ENCODE measurements at regions not wholly inside any gene's neighbourhood (a gene's known extent, or its start where the extent isn't known, plus 50 kb on each side); places are given as distances from the start of the nearest gene placed in this dataset.

DNA sequence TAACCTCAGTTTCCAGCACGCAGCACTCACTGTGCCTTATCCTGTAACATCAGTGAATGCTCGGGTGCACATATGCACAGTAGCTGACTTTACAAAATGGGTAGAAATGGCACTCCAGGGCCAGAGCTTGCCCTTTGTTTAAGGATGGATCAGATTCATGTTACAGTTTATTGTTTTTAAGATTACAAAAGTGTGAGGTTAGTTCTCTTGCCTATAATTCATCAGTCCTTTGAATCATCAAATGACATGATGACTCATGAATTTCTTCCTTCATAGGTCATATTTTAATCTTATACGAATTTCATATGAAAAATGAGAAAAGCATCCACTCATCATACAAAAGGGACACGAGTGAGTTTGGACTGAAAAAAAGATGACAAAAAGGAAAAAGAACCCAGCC, 545.3 kb downstream of the GBE1 start:
- H3K27ac ChIP-seq (ENCODE audit: extremely low read depth, low read depth, low read length): no peak overlapping the region
- POLR2A ChIA-PET: no interaction called here

DNA sequence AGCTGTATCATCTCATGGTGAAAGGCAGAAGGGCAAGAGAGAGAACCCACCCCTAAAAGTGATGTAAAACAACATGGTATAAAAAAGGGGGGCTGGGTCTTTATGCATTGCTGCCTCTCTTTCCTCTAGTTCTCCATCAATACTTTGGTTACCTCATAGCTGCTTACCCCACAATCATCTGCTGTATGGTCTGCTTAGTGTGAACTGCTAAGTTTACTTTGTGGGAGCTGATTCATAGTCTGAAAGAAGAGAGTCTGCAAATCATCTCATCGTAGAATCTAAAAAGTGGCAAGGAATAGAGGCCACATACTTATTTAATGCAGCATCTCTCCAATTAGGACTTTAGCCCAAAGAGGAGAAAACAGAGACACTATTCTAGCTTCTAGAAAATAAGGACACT, 546.8 kb downstream of the GBE1 start:
- ChIA-PET CTCF (ENCODE audit: low intra/inter-chr PET ratio) (no interaction called here), POLR2A (no interaction called here)
- H3K9me3 ChIP-seq (replicated peaks; ENCODE audit: control insufficient read depth, insufficient read depth, low read depth, low read length): no peaks in the 10 kb centered on the region
- ATAC-seq (no peak), DNase-seq (ENCODE audit: extremely low read depth in 1 of 4, low spot score in 3 of 4) (no peak), FAIRE-seq (no peak)
- no peaks in the 10 kb centered on the region for H3K36me3 ChIP-seq (ENCODE audit: control insufficient read depth, insufficient read depth, low read length)
- no peaks in the 10 kb centered on the region for H3K79me2 ChIP-seq (ENCODE audit: control insufficient read depth, insufficient read depth, low read length)
- H3K4me1 ChIP-seq (replicated peaks in 1 of 2; ENCODE audit: control insufficient read depth in 2 of 2, insufficient read depth in 2 of 2, low read length in 2 of 2): no peaks in the 10 kb centered on the region
- H3K4me2 ChIP-seq (ENCODE audit: insufficient read depth, low read length): no peak overlapping the region
- no peaks in the 10 kb centered on the region for H3K9me1 ChIP-seq (ENCODE audit: control insufficient read depth, insufficient read depth, low read length)
- BruUV-seq (replicated peaks): no TSS peak
- intact Hi-C loops (cut with micrococcal nuclease) (no loop called here), in situ Hi-C loops (cut with MboI) (no loop called here)
- no peaks in the 10 kb centered on the region for H3K27me3 ChIP-seq (ENCODE audit: control insufficient read depth in 2 of 2, insufficient read depth in 2 of 2, low read length in 2 of 2)
- H3K9ac ChIP-seq (ENCODE audit: insufficient read depth in 1 of 2, low read depth in 2 of 2, low read length in 2 of 2): no peak overlapping the region
- H3K27ac ChIP-seq (ENCODE audit: extremely low read depth, low read depth, low read length): no peak overlapping the region
- H4K20me1 ChIP-seq (replicated peaks; ENCODE audit: control insufficient read depth, insufficient read depth, low read length): no peaks in the 10 kb centered on the region
- H2AFZ ChIP-seq (ENCODE audit: low read depth, low read length): no peak overlapping the region
- WGBS (ENCODE audit: insufficient coverage, low coverage, missing lambda C conversion rate): 0% methylated on average over 1 of the region's 1 CpG
- H3K4me3 ChIP-seq: no peak overlapping the region
- no peak for TF ChIP-seq GATA2 (CRISPR knock-in tag; IDR thresholded peaks at IDR 0.05)
- no peak for TF ChIP-seq ZNF274 (IDR thresholded peaks at IDR 0.05; ENCODE audit: borderline replicate concordance, low read depth, low read length)
- no peak for TF ChIP-seq YBX1 (IDR thresholded peaks at IDR 0.05)
- TF ChIP-seq, protein P1, sequence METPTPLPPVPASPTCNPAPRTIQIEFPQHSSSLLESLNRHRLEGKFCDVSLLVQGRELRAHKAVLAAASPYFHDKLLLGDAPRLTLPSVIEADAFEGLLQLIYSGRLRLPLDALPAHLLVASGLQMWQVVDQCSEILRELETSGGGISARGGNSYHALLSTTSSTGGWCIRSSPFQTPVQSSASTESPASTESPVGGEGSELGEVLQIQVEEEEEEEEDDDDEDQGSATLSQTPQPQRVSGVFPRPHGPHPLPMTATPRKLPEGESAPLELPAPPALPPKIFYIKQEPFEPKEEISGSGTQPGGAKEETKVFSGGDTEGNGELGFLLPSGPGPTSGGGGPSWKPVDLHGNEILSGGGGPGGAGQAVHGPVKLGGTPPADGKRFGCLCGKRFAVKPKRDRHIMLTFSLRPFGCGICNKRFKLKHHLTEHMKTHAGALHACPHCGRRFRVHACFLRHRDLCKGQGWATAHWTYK (CRISPR knock-in tag; IDR thresholded peaks at IDR 0.05): no peak
- TF ChIP-seq ZBTB17 (CRISPR knock-in tag; IDR thresholded peaks at IDR 0.05): no peak
- TF ChIP-seq DMBX1 (CRISPR knock-in tag; IDR thresholded peaks at IDR 0.05; ENCODE audit: borderline replicate concordance): no peak
- TF ChIP-seq RBM25 (IDR thresholded peaks at IDR 0.05; ENCODE audit: low read depth, low read length, severe bottlenecking): no peak
- TF ChIP-seq, protein P2, sequence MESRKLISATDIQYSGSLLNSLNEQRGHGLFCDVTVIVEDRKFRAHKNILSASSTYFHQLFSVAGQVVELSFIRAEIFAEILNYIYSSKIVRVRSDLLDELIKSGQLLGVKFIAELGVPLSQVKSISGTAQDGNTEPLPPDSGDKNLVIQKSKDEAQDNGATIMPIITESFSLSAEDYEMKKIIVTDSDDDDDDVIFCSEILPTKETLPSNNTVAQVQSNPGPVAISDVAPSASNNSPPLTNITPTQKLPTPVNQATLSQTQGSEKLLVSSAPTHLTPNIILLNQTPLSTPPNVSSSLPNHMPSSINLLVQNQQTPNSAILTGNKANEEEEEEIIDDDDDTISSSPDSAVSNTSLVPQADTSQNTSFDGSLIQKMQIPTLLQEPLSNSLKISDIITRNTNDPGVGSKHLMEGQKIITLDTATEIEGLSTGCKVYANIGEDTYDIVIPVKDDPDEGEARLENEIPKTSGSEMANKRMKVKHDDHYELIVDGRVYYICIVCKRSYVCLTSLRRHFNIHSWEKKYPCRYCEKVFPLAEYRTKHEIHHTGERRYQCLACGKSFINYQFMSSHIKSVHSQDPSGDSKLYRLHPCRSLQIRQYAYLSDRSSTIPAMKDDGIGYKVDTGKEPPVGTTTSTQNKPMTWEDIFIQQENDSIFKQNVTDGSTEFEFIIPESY (CRISPR knock-in tag; IDR thresholded peaks at IDR 0.05): no peak
- TF ChIP-seq RBM22 (IDR thresholded peaks at IDR 0.05; ENCODE audit: low read depth, low read length, poor library complexity, severe bottlenecking): no peak
- no peak for TF ChIP-seq ZNF444 (CRISPR knock-in tag; IDR thresholded peaks at IDR 0.05)
- no peak for TF ChIP-seq NCOA1 (IDR thresholded peaks at IDR 0.05; ENCODE audit: low read depth)
- TF ChIP-seq NR4A1 (CRISPR knock-in tag; IDR thresholded peaks at IDR 0.05): no peak
- TF ChIP-seq NR4A1 (tag; IDR thresholded peaks at IDR 0.05): no peak

More for the DNA sequence above, 545.3 kb downstream of the GBE1 start:
- no peak overlapping the region for H3K4me2 ChIP-seq (ENCODE audit: insufficient read depth, low read length)
- no TSS peak for BruUV-seq (replicated peaks)
- no peaks in the 10 kb centered on the region for H3K36me3 ChIP-seq (ENCODE audit: control insufficient read depth, insufficient read depth, low read length)
- no peaks in the 10 kb centered on the region for H3K79me2 ChIP-seq (ENCODE audit: control insufficient read depth, insufficient read depth, low read length)
- ATAC-seq: no peak
- in situ Hi-C loops (cut with MboI) (no loop called here), intact Hi-C loops (cut with micrococcal nuclease) (no loop called here)
- FAIRE-seq: no peak
- no peaks in the 10 kb centered on the region for H3K4me1 ChIP-seq (replicated peaks in 1 of 2; ENCODE audit: control insufficient read depth in 2 of 2, insufficient read depth in 2 of 2, low read length in 2 of 2)
- no peaks in the 10 kb centered on the region for H3K9me1 ChIP-seq (ENCODE audit: control insufficient read depth, insufficient read depth, low read length)
- DNase-seq (ENCODE audit: extremely low read depth in 1 of 4, low spot score in 3 of 4): no peak
- no peaks in the 10 kb centered on the region for H4K20me1 ChIP-seq (replicated peaks; ENCODE audit: control insufficient read depth, insufficient read depth, low read length)
- H3K4me3 ChIP-seq: no peak overlapping the region
- H3K9me3 ChIP-seq (replicated peaks; ENCODE audit: control insufficient read depth, insufficient read depth, low read depth, low read length): no peaks in the 10 kb centered on the region
- H3K27me3 ChIP-seq (ENCODE audit: control insufficient read depth in 2 of 2, insufficient read depth in 2 of 2, low read length in 2 of 2): no peaks in the 10 kb centered on the region
- no peak overlapping the region for H3K9ac ChIP-seq (ENCODE audit: insufficient read depth in 1 of 2, low read depth in 2 of 2, low read length in 2 of 2)
- H2AFZ ChIP-seq (ENCODE audit: low read depth, low read length): no peak overlapping the region
- WGBS (ENCODE audit: insufficient coverage, low coverage, missing lambda C conversion rate): 0% methylated on average over 3 of the region's 4 CpGs
- no peak for TF ChIP-seq CBFA2T3 (IDR thresholded peaks at IDR 0.05)
- CTCF ChIA-PET (ENCODE audit: low intra/inter-chr PET ratio): no interaction called here

Data from K562 (cell line).